ENCODE measurements at regions not wholly inside any gene's neighbourhood (a gene's known extent, or its start where the extent isn't known, plus 50 kb on each side); places are given as distances from the start of the nearest gene placed in this dataset.

- TF ChIP-seq EP300 (IDR thresholded peaks at IDR 0.05) (no peak), CTCF (IDR thresholded peaks at IDR 0.05) (no peak), POLR2A (IDR thresholded peaks at IDR 0.05) (no peak)
Measured at GRCh38 chr11:10619131-10619680, 50.7 kb upstream of the LYVE1 start.

Data from tibial nerve (tissue), 4 donors.